Prostate gland (tissue), 2 donors: ENCODE measurements at regions not wholly inside any gene's neighbourhood (a gene's known extent, or its start where the extent isn't known, plus 50 kb on each side); places are given as distances from the start of the nearest gene placed in this dataset.

ENCODE experiments used
- POLR2A ChIP-seq: fragments of 450-650 bp; IDR thresholded peaks from one replicate; pipeline ENCODE4 v1.6.1; 2016; ENCODE audit warnings: antibody characterized with exemption, mild to moderate bottlenecking
- POLR2AphosphoS5 ChIP-seq: sonication (generic); formaldehyde crosslinking; IDR thresholded peaks from one replicate; pipeline ENCODE4 v1.6.1; 2017; ENCODE audit warnings: antibody characterized with exemption
- TF ChIP-seq, protein P1 (sequence below), 4 experiments: fragments of 200-600 bp in 2 of 4; fragments of 450-650 bp in 2 of 4; sonication (generic) in 2 of 4; IDR thresholded peaks; 1 replicate in 3 of 4; 2 replicates in 1 of 4; pipeline ENCODE4 v1.5.1; 2016 to 2019; ENCODE audit warnings: antibody characterized with exemption in 4 of 4, mild to moderate bottlenecking in 2 of 4, moderate library complexity in 2 of 4

GRCh38 chr16:56109994-56110393 lies 81.3 kb upstream of the GNAO1 start:
- TF ChIP-seq, protein P1, sequence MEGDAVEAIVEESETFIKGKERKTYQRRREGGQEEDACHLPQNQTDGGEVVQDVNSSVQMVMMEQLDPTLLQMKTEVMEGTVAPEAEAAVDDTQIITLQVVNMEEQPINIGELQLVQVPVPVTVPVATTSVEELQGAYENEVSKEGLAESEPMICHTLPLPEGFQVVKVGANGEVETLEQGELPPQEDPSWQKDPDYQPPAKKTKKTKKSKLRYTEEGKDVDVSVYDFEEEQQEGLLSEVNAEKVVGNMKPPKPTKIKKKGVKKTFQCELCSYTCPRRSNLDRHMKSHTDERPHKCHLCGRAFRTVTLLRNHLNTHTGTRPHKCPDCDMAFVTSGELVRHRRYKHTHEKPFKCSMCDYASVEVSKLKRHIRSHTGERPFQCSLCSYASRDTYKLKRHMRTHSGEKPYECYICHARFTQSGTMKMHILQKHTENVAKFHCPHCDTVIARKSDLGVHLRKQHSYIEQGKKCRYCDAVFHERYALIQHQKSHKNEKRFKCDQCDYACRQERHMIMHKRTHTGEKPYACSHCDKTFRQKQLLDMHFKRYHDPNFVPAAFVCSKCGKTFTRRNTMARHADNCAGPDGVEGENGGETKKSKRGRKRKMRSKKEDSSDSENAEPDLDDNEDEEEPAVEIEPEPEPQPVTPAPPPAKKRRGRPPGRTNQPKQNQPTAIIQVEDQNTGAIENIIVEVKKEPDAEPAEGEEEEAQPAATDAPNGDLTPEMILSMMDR (IDR thresholded peaks at IDR 0.05): no peak
- TF ChIP-seq POLR2A (no peak), POLR2AphosphoS5 (no peak)
